UCSD-AML1 (cell line): ENCODE measurements at regions not wholly inside any gene's neighbourhood (a gene's known extent, or its start where the extent isn't known, plus 50 kb on each side); places are given as distances from the start of the nearest gene placed in this dataset.

Source experiments
- DNase-seq: peaks from one replicate; lab custom pipeline; 2025; ENCODE audit not compliant: unreplicated experiment; lab: John Stamatoyannopoulos, UW

GRCh38 chrX:94041881-94042280 is 367.9 kb downstream of the FAM133A start:
- no peak for DNase-seq

GRCh38 chrX:94045724-94046123 is 371.7 kb downstream of the FAM133A start:
- no peak for DNase-seq

DNA sequence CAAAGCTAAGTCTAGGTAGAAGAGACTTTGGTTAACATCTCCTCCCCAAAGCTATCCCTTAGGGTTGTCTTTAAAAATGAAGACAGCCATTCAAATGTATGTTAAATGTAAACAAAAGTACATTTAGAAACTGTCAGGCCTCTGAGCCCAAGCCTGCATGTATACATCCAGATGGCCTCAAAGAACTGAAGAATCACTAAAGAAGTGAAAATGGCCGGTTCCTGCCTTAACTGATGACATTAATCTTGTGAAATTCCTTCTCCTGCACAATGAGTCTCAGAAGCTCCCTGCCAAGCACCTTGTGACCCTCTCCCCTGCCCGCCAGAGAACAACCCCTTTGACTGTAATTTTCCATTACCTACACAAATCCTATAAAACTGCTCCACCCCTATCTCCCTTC is 377.9 kb downstream of the FAM133A start:
- no peak for DNase-seq

DNA sequence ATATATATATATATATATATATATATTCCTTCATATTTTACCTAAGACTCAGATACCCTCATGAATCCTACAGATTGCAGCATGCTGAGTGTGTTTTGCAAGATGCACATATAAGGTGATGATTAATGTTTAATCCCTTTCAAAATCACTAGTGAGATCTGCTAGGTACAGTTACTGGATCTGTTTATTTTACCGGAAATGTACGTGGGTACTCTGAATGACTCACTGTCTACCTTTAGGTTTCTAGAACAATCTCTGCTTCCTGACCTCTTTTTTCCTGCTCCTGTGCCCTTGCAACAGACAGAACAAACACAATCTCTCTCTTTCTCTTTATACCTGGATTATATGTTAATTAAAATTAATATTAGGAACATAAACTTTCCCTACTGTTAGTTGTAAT is 379.6 kb downstream of the FAM133A start:
- DNase-seq = no peak

- no peak for DNase-seq
Observed at GRCh38 chrX:94057385-94057784, 383.4 kb downstream of the FAM133A start.

- no peak for DNase-seq
Observed at GRCh38 chrX:94058728-94059382, 384.8 kb downstream of the FAM133A start.

DNA sequence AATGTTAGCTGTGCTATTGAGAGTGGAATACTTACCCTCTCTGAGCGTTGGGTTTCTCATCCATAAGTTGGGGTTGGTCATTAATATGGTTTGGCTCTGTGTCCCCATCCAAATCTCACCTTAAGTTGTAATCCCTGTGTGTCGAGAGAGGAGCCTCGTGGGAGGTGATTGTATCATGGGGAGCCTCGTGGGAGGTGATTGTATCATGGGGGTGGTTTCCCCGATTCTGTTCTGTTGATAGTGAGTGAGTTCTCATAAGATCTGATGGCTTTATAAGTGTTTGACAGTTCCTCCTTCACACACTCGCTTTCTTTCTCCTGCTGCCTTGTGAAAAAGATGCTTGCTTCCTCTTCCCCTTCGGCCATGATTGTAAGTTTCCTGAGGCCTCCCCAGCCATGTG is 391.1 kb downstream of the FAM133A start:
- DNase-seq = no peak

DNA sequence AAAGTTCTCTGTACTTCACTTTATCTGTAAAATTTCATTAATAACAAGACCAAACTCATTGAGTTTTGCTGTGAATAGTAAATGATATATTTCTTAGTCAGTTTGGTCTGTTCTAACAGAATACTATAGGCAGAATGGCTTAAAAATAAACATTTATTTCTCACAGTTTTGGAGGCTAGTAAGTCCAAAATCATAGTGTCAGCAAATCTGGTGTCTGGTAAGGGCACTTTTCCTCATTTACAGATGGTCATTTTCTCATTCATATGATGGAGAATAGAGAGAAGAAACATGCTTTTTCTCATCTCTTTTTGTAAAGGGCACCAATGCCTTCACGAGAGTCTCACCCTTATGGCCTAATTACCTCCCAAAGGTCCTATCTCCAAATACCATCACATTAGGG is 415.1 kb downstream of the FAM133A start:
- DNase-seq = no peak

GRCh38 chrX:94097868-94098267 is 423.9 kb downstream of the FAM133A start:
- no peak for DNase-seq

GRCh38 chrX:94107981-94108380 is 434.0 kb downstream of the FAM133A start:
- DNase-seq = no peak

DNA sequence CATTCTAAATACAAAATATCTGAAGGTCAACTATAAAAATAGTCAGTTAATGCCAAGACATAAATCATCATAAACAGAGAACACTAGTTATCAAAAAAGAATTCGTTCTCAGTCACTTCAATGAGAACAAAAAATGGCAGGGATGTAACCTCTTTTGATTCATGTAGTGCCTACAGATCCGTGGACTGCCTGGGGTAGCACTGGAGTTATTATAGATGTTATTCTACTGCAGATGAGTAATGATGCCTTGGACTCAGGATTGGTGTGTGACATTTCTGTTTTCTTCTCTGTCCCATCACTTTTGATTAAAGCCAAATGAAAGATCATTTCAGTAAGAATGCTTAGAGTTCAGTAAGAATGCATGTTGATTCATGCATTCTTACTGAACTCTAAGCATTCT is 440.4 kb downstream of the FAM133A start:
- no peak for DNase-seq

GRCh38 chrX:94121799-94122198 is 447.8 kb downstream of the FAM133A start:
- DNase-seq = no peak

DNA sequence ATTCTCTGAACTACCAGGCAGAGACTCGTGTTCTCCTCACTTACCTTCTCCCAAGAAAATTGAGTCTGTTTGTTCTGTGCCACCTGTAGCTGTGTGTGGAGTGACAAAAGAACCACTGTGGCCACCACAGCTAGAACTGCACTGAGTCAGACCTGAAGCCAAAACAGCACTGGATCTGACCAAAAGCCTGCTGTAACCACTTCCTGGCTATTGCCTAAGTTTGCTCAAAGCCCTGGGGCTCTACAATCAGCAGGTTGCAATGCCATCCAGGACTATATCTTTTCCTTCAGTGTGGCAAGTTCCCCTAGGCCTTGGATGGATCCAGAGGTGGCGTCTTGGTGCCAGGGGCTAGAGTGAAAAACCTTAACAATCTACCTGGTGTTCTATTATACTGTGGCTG is 449.1 kb downstream of the FAM133A start:
- no peak for DNase-seq

GRCh38 chrX:94162971-94163370 is 489.0 kb downstream of the FAM133A start:
- DNase-seq = no peak

DNA sequence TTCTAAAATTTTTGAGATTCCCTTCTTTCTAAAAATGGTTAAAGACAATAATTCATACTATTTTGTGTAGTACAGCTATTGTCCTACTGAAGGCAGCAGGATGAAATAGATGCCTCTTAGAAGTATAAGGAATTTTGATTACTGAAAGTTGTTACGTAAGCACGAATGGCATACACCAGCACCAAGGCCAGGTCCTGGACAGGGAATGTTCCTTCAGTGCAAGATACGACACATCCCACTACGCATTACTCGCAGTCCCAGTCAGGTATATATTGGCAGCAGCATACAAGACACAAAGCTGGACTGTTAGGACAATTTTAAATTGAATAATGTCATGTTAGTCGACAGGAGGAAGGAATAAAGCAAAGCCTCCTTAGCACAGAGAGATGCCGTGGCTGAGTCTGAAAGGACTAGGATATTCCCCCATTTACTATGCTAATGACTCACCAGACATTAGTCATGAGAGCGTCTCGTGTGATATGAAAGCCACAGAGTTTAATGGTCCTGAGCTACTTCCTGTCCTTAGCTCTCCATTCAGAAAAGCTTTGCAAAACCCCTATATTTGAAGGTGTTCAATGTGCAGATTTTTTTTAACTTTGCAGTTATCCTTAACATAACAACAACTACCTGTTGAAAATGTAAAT is 504.3 kb downstream of the FAM133A start:
- no peak for DNase-seq

DNA sequence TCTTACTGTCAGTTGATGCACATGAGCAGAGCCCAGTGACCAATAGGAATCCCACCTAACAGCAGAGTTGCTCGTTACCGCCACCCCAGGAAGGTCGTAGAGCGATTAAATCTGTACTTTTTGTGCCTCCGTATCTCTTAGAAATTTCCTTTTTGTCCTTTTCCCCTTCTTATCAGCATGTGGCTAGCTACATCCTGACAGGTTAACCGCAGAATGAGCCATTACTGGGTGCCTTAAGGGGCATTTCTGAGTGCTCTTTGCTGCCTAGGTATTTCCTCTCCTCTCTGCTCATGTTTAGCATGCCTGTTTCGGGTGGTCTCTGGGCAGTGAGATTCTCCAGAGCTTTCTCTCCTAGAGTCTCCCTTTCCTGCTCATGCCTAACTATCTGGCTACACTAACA is 530.5 kb downstream of the FAM133A start:
- no peak for DNase-seq

DNA sequence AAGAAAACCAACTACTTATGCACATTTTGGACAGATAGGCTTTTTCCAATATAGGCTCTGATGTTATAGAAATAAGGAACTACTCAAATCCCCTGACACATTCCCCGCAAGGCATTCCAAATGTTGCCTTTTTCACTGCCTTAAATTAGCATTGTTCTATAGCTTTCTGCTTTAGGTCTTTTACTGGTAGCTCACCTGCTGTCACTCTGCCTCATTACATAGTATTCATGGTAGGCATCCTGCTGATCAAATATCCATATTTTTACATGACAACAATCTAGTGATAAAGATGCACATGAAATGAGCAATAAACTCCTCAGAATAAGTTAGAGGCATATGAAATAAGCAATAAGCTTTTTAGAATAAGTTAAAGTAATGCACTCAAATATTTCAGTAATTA is 542.7 kb downstream of the FAM133A start:
- DNase-seq = no peak

GRCh38 chrX:94252211-94252610 is 578.2 kb downstream of the FAM133A start:
- DNase-seq = no peak

GRCh38 chrX:94256396-94256795 is 582.4 kb downstream of the FAM133A start:
- DNase-seq = no peak

DNA sequence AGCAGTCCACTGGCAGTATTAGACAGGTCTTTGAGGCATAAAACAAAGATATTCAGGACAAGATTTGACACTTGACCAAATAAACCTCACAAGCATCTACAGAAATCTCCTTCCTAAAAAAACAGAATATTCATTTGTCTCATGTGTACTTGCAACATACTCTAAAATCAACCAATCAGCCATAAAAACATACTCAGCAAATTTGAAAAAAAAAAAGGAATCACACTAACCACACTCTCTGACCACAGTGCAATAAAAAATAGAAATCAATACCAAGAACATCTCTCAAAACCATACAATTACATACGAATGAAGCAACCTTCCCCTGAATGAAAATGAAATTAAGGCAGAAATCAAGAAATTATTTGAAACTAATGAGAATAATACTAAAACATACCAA is 591.3 kb downstream of the FAM133A start:
- no peak for DNase-seq

GRCh38 chrX:94288325-94288724 is 614.3 kb downstream of the FAM133A start:
- no peak for DNase-seq

DNA sequence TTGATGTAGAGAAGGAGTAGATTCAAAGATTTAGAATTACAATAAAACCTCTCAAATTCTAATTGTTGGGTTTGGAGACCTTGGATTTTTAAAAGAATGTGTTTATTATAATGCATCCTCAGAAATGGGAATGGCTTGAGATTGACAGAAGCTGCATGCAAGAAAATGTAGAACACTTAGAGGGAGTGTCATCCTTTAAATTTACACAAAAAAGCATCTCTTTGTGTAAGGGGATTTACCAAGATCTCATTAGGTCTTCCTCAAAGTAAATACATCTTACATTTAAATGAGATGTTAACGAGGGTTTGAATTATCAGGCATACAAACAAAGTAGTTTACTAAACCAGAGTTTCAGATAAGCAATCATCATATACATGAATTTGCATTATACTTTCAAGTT is 615.0 kb downstream of the FAM133A start:
- no peak for DNase-seq

DNA sequence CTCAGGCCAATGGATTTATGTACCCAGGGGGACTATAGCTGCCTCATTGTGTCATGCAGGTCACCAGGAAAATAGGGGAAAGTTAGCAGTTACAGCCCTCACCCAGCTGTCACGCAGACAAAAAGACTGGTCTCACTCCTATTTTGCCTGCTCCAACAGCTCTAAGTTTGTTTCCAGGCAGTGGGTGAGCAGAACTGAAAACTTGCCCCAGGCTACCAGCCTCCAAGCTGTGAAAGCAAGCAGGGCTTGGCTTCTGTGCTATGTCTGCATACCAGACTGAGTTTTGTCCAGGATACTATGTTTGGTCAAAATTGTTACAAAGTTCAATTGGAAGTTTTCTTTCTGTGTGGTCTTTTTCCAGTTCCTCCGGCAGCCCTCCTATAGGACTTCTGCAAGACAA is 628.4 kb downstream of the FAM133A start:
- no peak for DNase-seq
